ENCODE measurements at regions not wholly inside any gene's neighbourhood (a gene's known extent, or its start where the extent isn't known, plus 50 kb on each side); places are given as distances from the start of the nearest gene placed in this dataset.

GRCh38 chr6:139627091-139627490 is 252.6 kb upstream of the CITED2 start:
- DNase-seq (ENCODE audit: low spot score): no peak
- no peak for TF ChIP-seq CTCF (IDR thresholded peaks at IDR 0.05; ENCODE audit: borderline replicate concordance, control extremely low read depth, extremely low read depth, insufficient read depth, missing control alignments)
- in situ Hi-C loops (cut with MboI; ENCODE audit: low sequenced_read_pairs, unreplicated experiment): no loop called here

- no peak for DNase-seq (ENCODE audit: low spot score)
These were observed 251.8 kb upstream of the CITED2 start for GRCh38 chr6:139625998-139626975.

GRCh38 chr6:139625081-139625939 is 250.9 kb upstream of the CITED2 start:
- in situ Hi-C loops (cut with MboI; ENCODE audit: low sequenced_read_pairs, unreplicated experiment): no loop called here
- no peak for DNase-seq (ENCODE audit: low spot score)
- TF ChIP-seq CTCF (IDR thresholded peaks at IDR 0.05; ENCODE audit: borderline replicate concordance, control extremely low read depth, extremely low read depth, insufficient read depth, missing control alignments): no peak

More at GRCh38 chr6:139625998-139626975, 251.8 kb upstream of the CITED2 start:
- no peak for TF ChIP-seq CTCF (IDR thresholded peaks at IDR 0.05; ENCODE audit: borderline replicate concordance, control extremely low read depth, extremely low read depth, insufficient read depth, missing control alignments)
- in situ Hi-C loops (cut with MboI; ENCODE audit: low sequenced_read_pairs, unreplicated experiment): no loop called here

GRCh38 chr6:139623372-139623771 is 248.9 kb upstream of the CITED2 start:
- no peak for TF ChIP-seq CTCF (IDR thresholded peaks at IDR 0.05; ENCODE audit: borderline replicate concordance, control extremely low read depth, extremely low read depth, insufficient read depth, missing control alignments)
- in situ Hi-C loops (cut with MboI; ENCODE audit: low sequenced_read_pairs, unreplicated experiment): no loop called here
- no peak for DNase-seq (ENCODE audit: low spot score)

GRCh38 chr6:139613496-139613895 is 239.0 kb upstream of the CITED2 start:
- no peak for DNase-seq (ENCODE audit: low spot score)
- no peak for TF ChIP-seq CTCF (IDR thresholded peaks at IDR 0.05; ENCODE audit: borderline replicate concordance, control extremely low read depth, extremely low read depth, insufficient read depth, missing control alignments)
- in situ Hi-C loops (cut with MboI; ENCODE audit: low sequenced_read_pairs, unreplicated experiment): no loop called here

- no peak for TF ChIP-seq CTCF (IDR thresholded peaks at IDR 0.05; ENCODE audit: borderline replicate concordance, control extremely low read depth, extremely low read depth, insufficient read depth, missing control alignments)
These were observed 237.7 kb upstream of the CITED2 start for GRCh38 chr6:139612135-139612465.

More at GRCh38 chr6:139612135-139612465, 237.7 kb upstream of the CITED2 start:
- in situ Hi-C loops (cut with MboI; ENCODE audit: low sequenced_read_pairs, unreplicated experiment): no loop called here
- no peak for DNase-seq (ENCODE audit: low spot score)
